LHCN-M2 (cell line): ENCODE measurements at regions not wholly inside any gene's neighbourhood (a gene's known extent, or its start where the extent isn't known, plus 50 kb on each side); places are given as distances from the start of the nearest gene placed in this dataset.
"Not testable (repeated sequence)": the region's sequence is repeated elsewhere in the genome, so short reads cannot be mapped to it uniquely, and the experiment has no call there.

Experiments used
- DNase-seq: peaks from one replicate; pipeline ENCODE4 v3.0.0-alpha.2; 2012; ENCODE audit warnings: low read depth

- DNase-seq: no peak
Measured at GRCh38 chr1:236343246-236343870, 50.7 kb upstream of the EDARADD start.

- no peak for DNase-seq
Measured at GRCh38 chr1:236342403-236343245, 51.5 kb upstream of the EDARADD start.

GRCh38 chr1:236341298-236341697 is 52.8 kb upstream of the EDARADD start:
- DNase-seq: no peak

- DNase-seq: peak; percentile 26
Measured at GRCh38 chr1:236338096-236338495, 56.0 kb upstream of the EDARADD start.

GRCh38 chr1:236336084-236336483 is 54.3 kb upstream of the ERO1B start:
- DNase-seq: no peak

- DNase-seq: not testable (repeated sequence)
Measured at GRCh38 chr1:236335633-236336032, 53.9 kb upstream of the ERO1B start.

GRCh38 chr1:236334893-236335545 is 53.3 kb upstream of the ERO1B start:
- no peak for DNase-seq

GRCh38 chr1:236332092-236332758 is 50.5 kb upstream of the ERO1B start:
- DNase-seq: no peak
